ENCODE measurements at regions not wholly inside any gene's neighbourhood (a gene's known extent, or its start where the extent isn't known, plus 50 kb on each side); places are given as distances from the start of the nearest gene placed in this dataset.
"Not testable (repeated sequence)": the region's sequence is repeated elsewhere in the genome, so short reads cannot be mapped to it uniquely, and the experiment has no call there.

DNA sequence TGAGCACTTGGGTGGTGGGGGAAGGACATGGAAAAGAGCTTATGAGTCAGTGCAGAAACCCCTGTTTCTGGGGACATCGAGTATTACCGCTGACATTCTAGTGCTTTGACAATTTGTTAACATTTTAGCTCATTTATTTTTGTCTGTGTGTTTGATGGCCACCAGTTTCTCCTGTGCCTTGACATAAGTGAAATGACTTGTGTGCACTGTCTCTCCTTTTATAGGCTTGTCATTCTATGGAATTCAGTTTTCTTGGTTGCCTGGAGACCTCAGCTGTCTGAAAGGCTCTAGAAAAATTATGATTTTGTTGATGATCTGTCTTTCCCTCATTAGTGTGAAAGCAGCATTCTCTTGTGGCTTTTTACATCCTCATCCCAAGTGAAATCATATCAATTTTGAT is 190.0 kb upstream of the SMIM30 start:
- H3K4me1 ChIP-seq, result no peaks in the 10 kb centered on the region
- no peak overlapping the region for H3K9ac ChIP-seq (ENCODE audit: low read depth in 2 of 2, low read length in 2 of 2)
- no peak for DNase-seq
- no peaks in the 10 kb centered on the region for H3K36me3 ChIP-seq
- H3K27ac ChIP-seq, result no peak overlapping the region
- H3K4me3 ChIP-seq, result no peak overlapping the region
- H3K27me3 ChIP-seq, result no peaks in the 10 kb centered on the region
- intact Hi-C loops (cut with DNase I), result no loop called here
- TF ChIP-seq, protein P1, sequence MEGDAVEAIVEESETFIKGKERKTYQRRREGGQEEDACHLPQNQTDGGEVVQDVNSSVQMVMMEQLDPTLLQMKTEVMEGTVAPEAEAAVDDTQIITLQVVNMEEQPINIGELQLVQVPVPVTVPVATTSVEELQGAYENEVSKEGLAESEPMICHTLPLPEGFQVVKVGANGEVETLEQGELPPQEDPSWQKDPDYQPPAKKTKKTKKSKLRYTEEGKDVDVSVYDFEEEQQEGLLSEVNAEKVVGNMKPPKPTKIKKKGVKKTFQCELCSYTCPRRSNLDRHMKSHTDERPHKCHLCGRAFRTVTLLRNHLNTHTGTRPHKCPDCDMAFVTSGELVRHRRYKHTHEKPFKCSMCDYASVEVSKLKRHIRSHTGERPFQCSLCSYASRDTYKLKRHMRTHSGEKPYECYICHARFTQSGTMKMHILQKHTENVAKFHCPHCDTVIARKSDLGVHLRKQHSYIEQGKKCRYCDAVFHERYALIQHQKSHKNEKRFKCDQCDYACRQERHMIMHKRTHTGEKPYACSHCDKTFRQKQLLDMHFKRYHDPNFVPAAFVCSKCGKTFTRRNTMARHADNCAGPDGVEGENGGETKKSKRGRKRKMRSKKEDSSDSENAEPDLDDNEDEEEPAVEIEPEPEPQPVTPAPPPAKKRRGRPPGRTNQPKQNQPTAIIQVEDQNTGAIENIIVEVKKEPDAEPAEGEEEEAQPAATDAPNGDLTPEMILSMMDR (IDR thresholded peaks at IDR 0.05), result no peak
- no peaks in the 10 kb centered on the region for H3K9me3 ChIP-seq

DNA sequence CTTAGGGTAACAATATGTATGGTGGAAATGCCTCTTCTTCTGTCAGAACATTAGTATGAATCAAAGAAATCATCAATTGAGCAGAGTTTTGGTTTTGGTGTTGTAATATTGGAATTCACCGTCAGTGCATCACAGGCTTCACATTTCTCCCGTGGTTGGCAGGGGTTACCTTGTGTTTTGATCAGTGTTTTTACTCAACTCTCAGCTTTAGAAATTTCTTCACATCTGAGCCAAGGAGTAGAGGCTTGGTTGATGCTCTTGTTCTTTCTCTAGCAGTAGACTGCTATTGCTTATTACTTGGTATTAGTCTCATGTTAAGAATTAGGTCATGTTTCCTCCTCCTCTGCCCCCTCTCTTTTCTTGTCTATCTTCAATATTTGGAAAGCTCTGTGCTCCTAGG is 188.8 kb upstream of the SMIM30 start:
- TF ChIP-seq, protein P1 (IDR thresholded peaks at IDR 0.05), result no peak
- DNase-seq, result no peak
- Histone ChIP-seq H3K27ac (no peak overlapping the region), H3K4me1 (no peaks in the 10 kb centered on the region), H3K9ac (ENCODE audit: low read depth in 2 of 2, low read length in 2 of 2) (no peak overlapping the region), H3K9me3 (no peaks in the 10 kb centered on the region), H3K4me3 (no peak overlapping the region), H3K36me3 (no peaks in the 10 kb centered on the region), H3K27me3 (no peaks in the 10 kb centered on the region)
- intact Hi-C loops (cut with DNase I), result no loop called here

DNA sequence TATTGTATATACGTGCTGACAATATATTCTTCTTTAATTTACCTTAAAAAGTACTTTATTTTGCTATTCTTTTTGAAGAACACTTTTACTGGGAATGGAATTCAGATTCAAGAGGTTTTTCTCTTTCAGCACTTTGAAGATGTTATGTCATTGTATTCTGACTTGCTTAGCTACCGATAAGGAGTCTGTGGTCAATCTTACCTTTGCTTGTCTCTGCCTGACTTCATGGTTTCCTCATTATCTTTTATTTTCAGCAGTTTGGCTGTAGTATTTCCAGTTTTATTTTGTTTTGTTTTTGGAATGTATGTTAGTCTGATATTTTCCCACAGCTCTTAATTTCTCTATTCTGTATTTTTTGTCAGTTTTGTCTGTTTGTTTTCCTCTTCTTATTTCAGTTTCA is 187.9 kb upstream of the SMIM30 start:
- H3K9me3 ChIP-seq, result no peaks in the 10 kb centered on the region
- TF ChIP-seq, protein P1 (IDR thresholded peaks at IDR 0.05), result no peak
- H3K4me1 ChIP-seq, result no peaks in the 10 kb centered on the region
- H3K27ac ChIP-seq, result no peak overlapping the region
- no peaks in the 10 kb centered on the region for H3K36me3 ChIP-seq
- intact Hi-C loops (cut with DNase I), result no loop called here
- no peak overlapping the region for H3K9ac ChIP-seq (ENCODE audit: low read depth in 2 of 2, low read length in 2 of 2)
- H3K27me3 ChIP-seq, result no peaks in the 10 kb centered on the region
- no peak for DNase-seq
- no peak overlapping the region for H3K4me3 ChIP-seq

DNA sequence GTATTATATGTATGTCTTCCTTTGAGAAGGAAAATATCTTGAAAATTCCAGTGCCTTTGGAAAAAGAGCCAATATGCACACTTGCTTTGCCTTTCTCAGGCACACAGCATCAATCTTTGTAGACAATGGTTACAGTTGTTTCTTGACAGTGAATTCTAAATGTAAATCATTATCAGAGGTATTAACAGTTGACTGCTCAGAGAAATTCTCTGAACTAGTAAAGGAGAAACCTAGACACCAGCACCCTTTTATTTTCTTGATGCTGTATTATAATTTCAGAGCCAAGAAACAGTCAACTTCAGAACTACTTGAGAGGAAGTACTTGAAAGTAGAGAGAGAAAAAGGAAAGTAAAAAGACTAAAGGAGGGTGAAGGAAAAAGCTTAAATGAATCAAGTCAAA is 185.8 kb upstream of the SMIM30 start:
- no peaks in the 10 kb centered on the region for H3K27me3 ChIP-seq
- H3K9ac ChIP-seq (ENCODE audit: low read depth in 2 of 2, low read length in 2 of 2), result no peak overlapping the region
- no peaks in the 10 kb centered on the region for H3K36me3 ChIP-seq
- H3K9me3 ChIP-seq, result no peaks in the 10 kb centered on the region
- no peaks in the 10 kb centered on the region for H3K4me1 ChIP-seq
- no peak for DNase-seq
- H3K4me3 ChIP-seq, result no peak overlapping the region
- intact Hi-C loops (cut with DNase I), result no loop called here
- H3K27ac ChIP-seq, result no peak overlapping the region
- TF ChIP-seq, protein P1 (IDR thresholded peaks at IDR 0.05), result no peak

DNA sequence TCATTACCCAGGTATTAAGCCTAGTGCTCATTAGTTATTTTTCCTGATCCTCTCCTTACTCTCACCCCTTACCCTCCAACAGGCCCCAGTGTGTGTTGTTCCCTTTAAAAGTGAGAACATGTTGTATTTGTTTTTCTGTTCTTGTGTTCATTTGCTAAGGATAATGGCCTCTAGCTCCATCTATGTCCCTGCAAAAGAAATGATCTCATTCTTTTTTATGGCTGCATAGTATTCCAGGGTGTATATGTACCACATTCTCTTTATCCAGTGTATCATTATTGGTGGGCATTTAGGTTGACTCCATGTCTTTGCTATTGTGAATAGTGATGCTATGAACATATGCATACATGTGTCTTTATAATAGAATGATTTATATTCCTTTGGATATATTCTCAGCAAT is 185.0 kb upstream of the SMIM30 start:
- H3K27ac ChIP-seq; intact Hi-C loops (cut with DNase I); H3K9ac ChIP-seq (ENCODE audit: low read depth in 2 of 2, low read length in 2 of 2); H3K4me1 ChIP-seq; H3K36me3 ChIP-seq; H3K4me3 ChIP-seq; DNase-seq; H3K27me3 ChIP-seq; H3K9me3 ChIP-seq: not testable (repeated sequence)

DNA sequence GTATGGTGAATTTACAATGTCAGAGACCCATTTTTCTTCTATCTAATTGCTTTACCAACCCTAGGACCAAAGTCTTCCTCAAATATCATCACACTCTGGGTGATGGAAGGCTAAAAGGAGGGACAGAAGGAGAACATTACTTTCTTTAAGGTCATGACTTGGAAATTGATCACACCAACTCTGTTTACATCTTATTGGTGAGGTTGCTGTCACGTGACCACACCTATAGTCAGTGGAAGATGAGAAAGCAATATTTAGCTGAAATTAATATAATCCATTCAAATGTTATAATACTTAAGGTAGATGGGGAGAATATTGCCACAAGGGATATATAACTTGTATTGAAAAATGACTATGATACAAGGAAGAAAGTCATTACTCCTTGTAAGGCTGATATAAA is 183.6 kb upstream of the SMIM30 start:
- DNase-seq, result no peak
- TF ChIP-seq, protein P1 (IDR thresholded peaks at IDR 0.05), result no peak
- no peaks in the 10 kb centered on the region for H3K4me1 ChIP-seq
- intact Hi-C loops (cut with DNase I), result no loop called here
- H3K27me3 ChIP-seq, result no peaks in the 10 kb centered on the region
- H3K9me3 ChIP-seq, result no peaks in the 10 kb centered on the region
- H3K27ac ChIP-seq, result no peak overlapping the region
- no peaks in the 10 kb centered on the region for H3K36me3 ChIP-seq
- no peak overlapping the region for H3K4me3 ChIP-seq
- H3K9ac ChIP-seq (ENCODE audit: low read depth in 2 of 2, low read length in 2 of 2), result no peak overlapping the region
